A549 (cell line): ENCODE measurements at regions not wholly inside any gene's neighbourhood (a gene's known extent, or its start where the extent isn't known, plus 50 kb on each side); places are given as distances from the start of the nearest gene placed in this dataset.

Source experiments
- CHD4 ChIP-seq: fragments of 200-600 bp; sonication (generic); IDR thresholded peaks from 2 replicates; pipeline ENCODE4 v1.6.1; 2016; ENCODE audit warnings: antibody characterized with exemption, mild to moderate bottlenecking, borderline replicate concordance
- CTCF ChIP-seq: fragments of >200 bp; sonication (Bioruptor Twin); formaldehyde crosslinking; IDR thresholded peaks from 3 replicates; pipeline ENCODE4 v1.5.1; 2016
- KDM5A ChIP-seq: fragments of 200-600 bp; sonication (generic); IDR thresholded peaks from 2 replicates; pipeline ENCODE4 v1.6.1; 2016; ENCODE audit warnings: antibody characterized with exemption, mild to moderate bottlenecking
- MAX ChIP-seq: IDR thresholded peaks from 2 replicates; pipeline ENCODE4 v1.6.1; 2012
- POLR2A ChIP-seq: IDR thresholded peaks from 2 replicates; pipeline ENCODE4 v1.6.1; 2012; ENCODE audit warnings: mild to moderate bottlenecking, low read length
- REST ChIP-seq: fragments of 200-600 bp; sonication (generic); IDR thresholded peaks from 2 replicates; pipeline ENCODE4 v1.6.1; 2016; ENCODE audit warnings: antibody characterized with exemption, mild to moderate bottlenecking, moderate library complexity
- SMC3 ChIP-seq: fragments of >200 bp; sonication (Bioruptor Twin); formaldehyde crosslinking; IDR thresholded peaks from 3 replicates; pipeline ENCODE4 v1.6.1; 2018; ENCODE audit warnings: inconsistent platforms

- TF ChIP-seq KDM5A (no peak), CTCF (no peak), CHD4 (no peak), POLR2A (no peak), MAX (no peak), SMC3 (no peak), REST (no peak)
Measured at GRCh38 chr5:143931476-143931875, 119.5 kb downstream of the HMHB1 start.
